ENCODE measurements at regions not wholly inside any gene's neighbourhood (a gene's known extent, or its start where the extent isn't known, plus 50 kb on each side); places are given as distances from the start of the nearest gene placed in this dataset.
A peak's percentile ranks its signal among the peaks of the same experiment; 100 is the strongest.

GRCh38 chrX:121301356-121301755 lies 253.9 kb downstream of the GLUD2 start:
- TF ChIP-seq CTCF (IDR thresholded peaks at IDR 0.05; ENCODE audit: control extremely low read depth, extremely low read depth, low read depth, missing control alignments), result no peak
- DNase-seq (ENCODE audit: extremely low spot score), result no peak
- ChIA-PET POLR2A (no interaction called here), CTCF (interaction anchor here (1.7 kb wide), 1 partner anchor 21 kb away, joined by 4 read pairs; no protein-coding TSS in a partner anchor)

GRCh38 chrX:121301822-121302221 lies 254.4 kb downstream of the GLUD2 start:
- TF ChIP-seq CTCF (IDR thresholded peaks at IDR 0.05; ENCODE audit: control extremely low read depth, extremely low read depth, low read depth, missing control alignments), result no peak
- DNase-seq (ENCODE audit: extremely low spot score), result no peak
- POLR2A ChIA-PET, result no interaction called here
- CTCF ChIA-PET, result interaction anchor here (1.7 kb wide), 1 partner anchor 21 kb away, joined by 4 read pairs; no protein-coding TSS in a partner anchor

GRCh38 chrX:121307449-121307848 lies 260.0 kb downstream of the GLUD2 start:
- ChIA-PET POLR2A (no interaction called here), CTCF (interaction anchor here (1.5 kb wide), 1 partner anchor 517 kb away, joined by 4 read pairs; no protein-coding TSS in a partner anchor)
- no peak for TF ChIP-seq CTCF (IDR thresholded peaks at IDR 0.05; ENCODE audit: control extremely low read depth, extremely low read depth, low read depth, missing control alignments)
- peak; percentile 10 for DNase-seq (ENCODE audit: extremely low spot score)

- ChIA-PET POLR2A (interaction anchor here (0.6 kb wide), 1 partner anchor 238 kb away, joined by 3 read pairs; no protein-coding TSS in a partner anchor), CTCF (interaction anchor here (0.7 to 1.2 kb wide), 5 partner anchors 14 to 249 kb away, joined by 3 to 4 read pairs (median 3); no protein-coding TSS in a partner anchor)
- DNase-seq (ENCODE audit: extremely low spot score), result peak; percentile 32
- TF ChIP-seq CTCF (IDR thresholded peaks at IDR 0.05; ENCODE audit: control extremely low read depth, extremely low read depth, low read depth, missing control alignments), result peak; percentile 22
Observed at GRCh38 chrX:121308276-121308805, 260.9 kb downstream of the GLUD2 start.

- ChIA-PET POLR2A (no interaction called here), CTCF (interaction anchor here (1.8 kb wide), 1 partner anchor 11 kb away, joined by 9 read pairs; no protein-coding TSS in a partner anchor)
- DNase-seq (ENCODE audit: extremely low spot score), result no peak
- TF ChIP-seq CTCF (IDR thresholded peaks at IDR 0.05; ENCODE audit: control extremely low read depth, extremely low read depth, low read depth, missing control alignments), result no peak
Observed at GRCh38 chrX:121310820-121311219, 263.4 kb downstream of the GLUD2 start.

GRCh38 chrX:121320441-121320840 lies 273.0 kb downstream of the GLUD2 start:
- ChIA-PET POLR2A (no interaction called here), CTCF (interaction anchor here (1.2 to 1.4 kb wide), 2 partner anchors 25 to 258 kb away, joined by 3 to 5 read pairs; no protein-coding TSS in a partner anchor)
- no peak for TF ChIP-seq CTCF (IDR thresholded peaks at IDR 0.05; ENCODE audit: control extremely low read depth, extremely low read depth, low read depth, missing control alignments)
- no peak for DNase-seq (ENCODE audit: extremely low spot score)
